Breast epithelium (tissue), 4 donors: ENCODE measurements at regions not wholly inside any gene's neighbourhood (a gene's known extent, or its start where the extent isn't known, plus 50 kb on each side); places are given as distances from the start of the nearest gene placed in this dataset.

ENCODE experiments used
- DNase-seq, 2 donors: peaks; one replicate each; pipeline ENCODE4 v3.0.0-alpha.2; 2019; ENCODE audit warnings: low spot score in 2 of 2
- H3K27ac ChIP-seq, 2 donors: fragments of 200-600 bp; sonication (generic) in 1 of 2; one replicate each; pipeline ENCODE4 v1.5.1; 2016 to 2019; ENCODE audit warnings: mild to moderate bottlenecking in 1 of 2
- H3K27me3 ChIP-seq, 2 donors: fragments of 200-600 bp; sonication (generic) in 1 of 2; one replicate each; pipeline versions ENCODE4 v1.5.1 to v1.6.0; 2017 to 2019; ENCODE audit warnings: control low read depth in 1 of 2, mild to moderate bottlenecking in 1 of 2
- H3K36me3 ChIP-seq: fragments of 200-600 bp; one replicate; pipeline ENCODE4 v1.5.1; 2019
- H3K4me1 ChIP-seq, 2 donors: fragments of 200-600 bp; sonication (generic); one replicate each; pipeline ENCODE4 v1.5.1; 2016 to 2019; ENCODE audit warnings: control low read depth in 1 of 2
- H3K4me3 ChIP-seq, 3 donors: fragments of 200-600 bp; sonication (generic); 1 replicate in 2 of 3; 2 replicates in 1 of 3; pipeline ENCODE4 v1.5.1; 2016 to 2019; ENCODE audit warnings: mild to moderate bottlenecking in 3 of 3, moderate library complexity in 2 of 3
- H3K9me3 ChIP-seq, 2 donors: fragments of 200-600 bp; sonication (generic) in 1 of 2; one replicate each; pipeline ENCODE4 v1.5.1; 2016 to 2019; ENCODE audit warnings: control low read depth in 1 of 2
- CTCF ChIP-seq, 3 donors: fragments of 450-650 bp; IDR thresholded peaks; one replicate each; pipeline ENCODE4 v1.5.1; 2016 to 2017; ENCODE audit warnings: antibody characterized with exemption in 3 of 3, mild to moderate bottlenecking in 3 of 3, moderate library complexity in 3 of 3
- POLR2A ChIP-seq: fragments of 450-650 bp; IDR thresholded peaks from one replicate; pipeline ENCODE4 v1.6.1; 2016; ENCODE audit warnings: antibody characterized with exemption, mild to moderate bottlenecking, moderate library complexity
- POLR2AphosphoS5 ChIP-seq, 3 donors: sonication (generic); formaldehyde crosslinking; IDR thresholded peaks; one replicate each; pipeline ENCODE4 v1.6.1; 2017; ENCODE audit warnings: antibody characterized with exemption in 3 of 3
- intact Hi-C: fragments of 100-400 bp; cut with DNase I; formaldehyde crosslinking; loops from one replicate; pipeline ENCODE4 v1.15.1; 2023; ENCODE audit warnings: low total_unique reads

GRCh38 chr20:60327971-60328660, 369.9 kb downstream of the CDH26 start:
- no peaks in the 10 kb centered on the region for H3K9me3 ChIP-seq
- H3K27me3 ChIP-seq = no peaks in the 10 kb centered on the region
- no peak overlapping the region for H3K4me3 ChIP-seq
- no peaks in the 10 kb centered on the region for H3K36me3 ChIP-seq
- no peaks in the 10 kb centered on the region for H3K4me1 ChIP-seq
- TF ChIP-seq CTCF (IDR thresholded peaks at IDR 0.05) (no peak), POLR2AphosphoS5 (IDR thresholded peaks at IDR 0.05) (no peak), POLR2A (no peak)
- DNase-seq = no peak
- peak overlapping the region; percentile 45 to 74 for H3K27ac ChIP-seq
- intact Hi-C loops = no loop called here

- no peak overlapping the region for H3K27ac ChIP-seq
- intact Hi-C loops = no loop called here
Measured at GRCh38 chr20:60330461-60330860, 372.2 kb downstream of the CDH26 start.

GRCh38 chr20:60331688-60332300, 373.6 kb downstream of the CDH26 start:
- Histone ChIP-seq H3K27me3 (no peaks in the 10 kb centered on the region), H3K27ac (peak overlapping the region; percentile 19 to 59), H3K4me3 (no peak overlapping the region), H3K36me3 (no peaks in the 10 kb centered on the region), H3K4me1 (no peaks in the 10 kb centered on the region), H3K9me3 (no peaks in the 10 kb centered on the region)
- TF ChIP-seq CTCF (IDR thresholded peaks at IDR 0.05) = no peak
- TF ChIP-seq POLR2A = no peak
- no peak for TF ChIP-seq POLR2AphosphoS5 (IDR thresholded peaks at IDR 0.05)
- intact Hi-C loops = no loop called here
- DNase-seq = no peak

More at GRCh38 chr20:60330461-60330860, 372.2 kb downstream of the CDH26 start:
- TF ChIP-seq POLR2A (no peak), POLR2AphosphoS5 (IDR thresholded peaks at IDR 0.05) (no peak), CTCF (IDR thresholded peaks at IDR 0.05) (no peak)
- Histone ChIP-seq H3K4me3 (no peak overlapping the region), H3K9me3 (no peaks in the 10 kb centered on the region), H3K4me1 (no peaks in the 10 kb centered on the region), H3K36me3 (no peaks in the 10 kb centered on the region), H3K27me3 (no peaks in the 10 kb centered on the region)
- DNase-seq = no peak

- DNase-seq = peak in 1 of 2 donors; percentile 37
- H3K9me3 ChIP-seq = no peaks in the 10 kb centered on the region
- peak overlapping the region; percentile 59 to 74 for H3K27ac ChIP-seq
- H3K4me3 ChIP-seq = no peak overlapping the region
- intact Hi-C loops = no loop called here
- no peaks in the 10 kb centered on the region for H3K4me1 ChIP-seq
- H3K27me3 ChIP-seq = no peaks in the 10 kb centered on the region
- H3K36me3 ChIP-seq = no peaks in the 10 kb centered on the region
- no peak for TF ChIP-seq POLR2AphosphoS5 (IDR thresholded peaks at IDR 0.05)
- no peak for TF ChIP-seq CTCF (IDR thresholded peaks at IDR 0.05)
- no peak for TF ChIP-seq POLR2A
Measured at GRCh38 chr20:60332523-60332922, 374.3 kb downstream of the CDH26 start.

- DNase-seq = no peak
- Histone ChIP-seq H3K27ac (no peak overlapping the region), H3K9me3 (no peaks in the 10 kb centered on the region), H3K4me1 (no peaks in the 10 kb centered on the region), H3K27me3 (no peaks in the 10 kb centered on the region), H3K4me3 (no peak overlapping the region), H3K36me3 (no peaks in the 10 kb centered on the region)
- TF ChIP-seq POLR2AphosphoS5 (IDR thresholded peaks at IDR 0.05) (no peak), CTCF (IDR thresholded peaks at IDR 0.05) (no peak), POLR2A (no peak)
- intact Hi-C loops = loop anchor here (1.0 kb wide), 1 partner anchor 23 kb away; no protein-coding TSS in a partner anchor
Measured at GRCh38 chr20:60334911-60335310, 376.7 kb downstream of the CDH26 start.
